ENCODE measurements at regions not wholly inside any gene's neighbourhood (a gene's known extent, or its start where the extent isn't known, plus 50 kb on each side); places are given as distances from the start of the nearest gene placed in this dataset.

DNA sequence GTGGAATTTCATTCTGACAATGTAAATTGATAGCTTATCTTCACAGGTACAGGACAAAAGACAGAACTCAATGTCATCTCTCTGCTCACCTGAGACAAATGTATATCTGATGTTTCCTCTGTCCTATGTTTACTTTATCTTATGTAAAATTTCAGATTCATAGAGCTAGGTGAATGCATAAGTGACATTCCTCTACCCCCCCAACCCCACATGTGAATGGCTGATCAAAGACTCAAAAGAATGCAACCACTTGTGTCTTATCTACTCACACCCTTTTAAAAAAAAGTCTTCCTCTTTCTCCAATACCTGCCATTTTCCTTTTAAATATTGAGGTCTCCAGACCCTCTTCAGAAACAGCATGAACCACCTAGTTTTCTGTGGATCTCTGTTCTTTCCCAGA is 736.6 kb upstream of the SEL1L start:
- H3K9me3 ChIP-seq (ENCODE audit: control insufficient read depth in 1 of 2, low read length in 2 of 2): no peaks in the 10 kb centered on the region
- no peaks in the 10 kb centered on the region for H3K4me1 ChIP-seq (ENCODE audit: control insufficient read depth in 1 of 2, insufficient read depth in 2 of 2, low read length in 2 of 2)
- no peaks in the 10 kb centered on the region for H3K27me3 ChIP-seq (ENCODE audit: low read depth, low read length)
- no peak overlapping the region for H3K4me3 ChIP-seq (ENCODE audit: low read depth in 1 of 2, low read length in 2 of 2)
- H3K27ac ChIP-seq (ENCODE audit: low read length): no peak overlapping the region
- H3K36me3 ChIP-seq (ENCODE audit: control insufficient read depth in 1 of 2, insufficient read depth in 2 of 2, low read length in 2 of 2): no peaks in the 10 kb centered on the region

DNA sequence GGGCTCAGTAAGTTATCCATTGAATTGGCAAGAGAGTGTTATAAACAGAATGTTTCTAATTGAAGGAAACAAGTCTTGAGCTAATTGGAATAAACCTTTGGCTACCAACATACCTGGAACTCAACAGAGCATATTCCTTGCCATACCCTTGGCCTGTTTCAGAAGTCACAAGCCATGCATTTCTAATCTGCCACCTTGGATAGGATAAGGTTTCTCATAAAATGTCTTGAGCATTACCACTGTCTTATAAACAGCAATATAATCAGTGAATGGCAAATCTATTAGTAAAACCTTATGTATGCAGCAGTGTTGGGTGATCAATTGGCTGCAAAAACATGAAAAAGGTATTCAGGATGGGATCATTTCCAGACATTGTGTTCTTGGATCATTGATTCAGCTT is 765.2 kb upstream of the SEL1L start:
- no peaks in the 10 kb centered on the region for H3K4me1 ChIP-seq (ENCODE audit: control insufficient read depth in 1 of 2, insufficient read depth in 2 of 2, low read length in 2 of 2)
- no peaks in the 10 kb centered on the region for H3K9me3 ChIP-seq (ENCODE audit: control insufficient read depth in 1 of 2, low read length in 2 of 2)
- H3K4me3 ChIP-seq (ENCODE audit: low read depth in 1 of 2, low read length in 2 of 2): no peak overlapping the region
- H3K36me3 ChIP-seq (ENCODE audit: control insufficient read depth in 1 of 2, insufficient read depth in 2 of 2, low read length in 2 of 2): no peaks in the 10 kb centered on the region
- H3K27ac ChIP-seq (ENCODE audit: low read length): no peak overlapping the region
- H3K27me3 ChIP-seq (ENCODE audit: low read depth, low read length): no peaks in the 10 kb centered on the region

DNA sequence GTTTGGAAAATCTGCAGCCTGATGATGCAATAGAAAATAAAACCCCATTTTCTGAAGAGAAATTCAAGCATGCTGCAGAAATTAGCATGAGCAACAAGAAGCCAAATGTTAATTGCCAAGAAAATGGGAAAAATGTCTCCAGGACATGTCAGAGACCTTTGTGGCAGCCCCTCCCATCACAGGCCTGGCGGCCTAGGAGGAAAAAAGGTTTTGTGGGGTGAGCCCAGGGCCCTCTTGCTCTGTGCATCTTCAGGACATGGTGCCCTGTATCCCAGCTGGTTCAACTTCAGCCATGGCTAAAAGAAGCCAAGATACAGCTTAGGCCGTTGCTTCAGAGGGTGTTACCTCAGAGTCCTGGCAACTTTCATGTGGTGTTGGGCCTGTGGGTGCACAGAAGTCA is 775.5 kb upstream of the SEL1L start:
- no peaks in the 10 kb centered on the region for H3K36me3 ChIP-seq (ENCODE audit: control insufficient read depth in 1 of 2, insufficient read depth in 2 of 2, low read length in 2 of 2)
- H3K9me3 ChIP-seq (ENCODE audit: control insufficient read depth in 1 of 2, low read length in 2 of 2): peaks cover 0 to 3% of the 10 kb centered on the region in 2 donors
- H3K27me3 ChIP-seq (ENCODE audit: low read depth, low read length): no peaks in the 10 kb centered on the region
- H3K4me1 ChIP-seq (ENCODE audit: control insufficient read depth in 1 of 2, insufficient read depth in 2 of 2, low read length in 2 of 2): no peaks in the 10 kb centered on the region
- H3K27ac ChIP-seq (ENCODE audit: low read length): no peak overlapping the region
- H3K4me3 ChIP-seq (ENCODE audit: low read depth in 1 of 2, low read length in 2 of 2): no peak overlapping the region

DNA sequence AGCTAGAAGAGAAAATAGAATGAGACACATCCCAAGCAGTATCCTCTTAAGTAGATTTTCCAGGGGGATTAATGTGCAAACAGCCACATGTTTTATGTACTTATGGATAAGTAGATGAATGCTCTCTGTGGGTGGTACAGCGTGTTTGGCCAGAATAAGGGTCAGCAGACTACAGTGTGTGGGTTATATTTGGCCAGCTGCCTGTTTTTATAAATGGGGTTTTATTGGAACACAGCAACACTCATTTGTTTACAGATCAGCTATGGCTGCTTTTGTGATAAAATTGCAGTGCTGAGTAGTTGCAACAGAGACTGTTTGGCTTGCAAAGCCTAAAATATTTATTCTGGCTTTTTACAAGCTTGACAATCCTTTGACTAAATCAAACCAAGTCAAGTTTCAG is 780.2 kb upstream of the SEL1L start:
- Histone ChIP-seq H3K27ac (ENCODE audit: low read length) (no peak overlapping the region), H3K4me1 (ENCODE audit: control insufficient read depth in 1 of 2, insufficient read depth in 2 of 2, low read length in 2 of 2) (no peaks in the 10 kb centered on the region), H3K36me3 (ENCODE audit: control insufficient read depth in 1 of 2, insufficient read depth in 2 of 2, low read length in 2 of 2) (no peaks in the 10 kb centered on the region), H3K4me3 (ENCODE audit: low read depth in 1 of 2, low read length in 2 of 2) (no peak overlapping the region), H3K9me3 (ENCODE audit: control insufficient read depth in 1 of 2, low read length in 2 of 2) (peaks cover 0 to 3% of the 10 kb centered on the region in 2 donors), H3K27me3 (ENCODE audit: low read depth, low read length) (no peaks in the 10 kb centered on the region)

DNA sequence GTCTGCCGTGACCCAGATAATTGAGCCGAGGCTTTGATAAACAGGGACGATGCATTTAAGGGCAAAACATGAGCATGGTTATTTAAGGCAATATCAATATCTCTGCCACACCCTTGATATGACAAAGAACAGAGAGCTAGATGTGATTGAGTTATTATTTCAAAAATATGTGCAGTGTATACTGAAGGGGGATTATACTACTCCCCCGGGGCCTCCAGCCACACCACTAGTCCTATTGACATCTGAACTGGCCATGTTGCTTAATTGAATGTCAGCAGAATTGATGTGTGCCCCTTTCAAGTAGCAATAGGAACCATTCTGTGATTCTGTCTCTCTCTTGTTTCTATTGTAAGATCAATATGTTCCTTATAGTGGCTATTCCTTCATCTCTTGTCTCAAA is 794.8 kb upstream of the SEL1L start:
- Histone ChIP-seq H3K27ac (ENCODE audit: low read length) (no peak overlapping the region), H3K4me3 (ENCODE audit: low read depth in 1 of 2, low read length in 2 of 2) (no peak overlapping the region), H3K27me3 (ENCODE audit: low read depth, low read length) (no peaks in the 10 kb centered on the region), H3K36me3 (ENCODE audit: control insufficient read depth in 1 of 2, insufficient read depth in 2 of 2, low read length in 2 of 2) (no peaks in the 10 kb centered on the region), H3K9me3 (ENCODE audit: control insufficient read depth in 1 of 2, low read length in 2 of 2) (peaks cover 0 to 13% of the 10 kb centered on the region in 2 donors), H3K4me1 (ENCODE audit: control insufficient read depth in 1 of 2, insufficient read depth in 2 of 2, low read length in 2 of 2) (no peaks in the 10 kb centered on the region)

DNA sequence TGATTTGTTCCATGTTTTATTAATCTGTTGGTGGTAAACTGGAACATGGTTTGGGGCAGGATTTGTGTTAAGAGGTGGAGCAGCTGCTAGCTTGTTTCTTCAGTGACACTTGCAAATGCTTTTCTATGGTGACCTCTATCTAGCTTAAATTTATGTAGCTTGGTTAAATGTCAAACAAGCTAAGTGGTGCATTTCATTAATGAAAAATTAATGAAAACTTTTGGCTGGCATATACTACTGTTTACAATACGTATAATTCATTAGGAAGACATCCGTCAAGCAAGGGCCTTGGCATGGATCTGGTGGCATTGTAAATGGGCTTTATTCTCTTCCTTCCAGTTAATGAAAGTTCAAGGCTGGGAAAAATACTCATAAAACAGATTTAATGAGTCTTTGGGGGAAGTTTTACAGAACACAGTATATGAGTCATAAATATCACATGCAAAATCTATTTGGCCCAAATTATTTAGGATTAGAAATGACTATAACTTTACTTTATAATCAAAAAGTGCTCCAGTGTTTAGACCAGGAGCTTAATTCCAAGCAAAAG is 807.7 kb upstream of the SEL1L start:
- no peak overlapping the region for H3K27ac ChIP-seq (ENCODE audit: low read length)
- H3K27me3 ChIP-seq (ENCODE audit: low read depth, low read length): no peaks in the 10 kb centered on the region
- no peaks in the 10 kb centered on the region for H3K4me1 ChIP-seq (ENCODE audit: control insufficient read depth in 1 of 2, insufficient read depth in 2 of 2, low read length in 2 of 2)
- H3K9me3 ChIP-seq (ENCODE audit: control insufficient read depth in 1 of 2, low read length in 2 of 2): peaks cover 0 to 4% of the 10 kb centered on the region in 2 donors
- H3K36me3 ChIP-seq (ENCODE audit: control insufficient read depth in 1 of 2, insufficient read depth in 2 of 2, low read length in 2 of 2): no peaks in the 10 kb centered on the region
- no peak overlapping the region for H3K4me3 ChIP-seq (ENCODE audit: low read depth in 1 of 2, low read length in 2 of 2)

DNA sequence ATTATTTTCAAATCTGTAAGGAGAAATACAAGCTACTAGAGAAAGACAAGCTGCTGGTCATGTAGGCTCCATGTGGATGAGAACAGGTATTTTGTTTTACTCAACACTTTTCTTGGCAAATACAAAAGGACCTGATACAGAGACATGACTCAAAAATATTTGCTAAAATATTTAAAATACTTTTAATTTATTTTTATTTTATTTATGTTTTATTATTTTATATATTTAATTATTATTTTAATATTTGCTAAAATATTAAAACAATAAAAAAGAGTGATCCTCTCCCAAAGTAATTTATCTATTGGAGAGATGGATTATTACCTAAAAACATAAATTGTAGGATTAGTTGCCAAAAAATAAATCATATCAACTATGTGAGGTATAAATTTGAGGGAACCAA is 808.9 kb upstream of the SEL1L start:
- Histone ChIP-seq H3K9me3 (ENCODE audit: control insufficient read depth in 1 of 2, low read length in 2 of 2) (peaks cover 0 to 4% of the 10 kb centered on the region in 2 donors), H3K27ac (ENCODE audit: low read length) (no peak overlapping the region), H3K36me3 (ENCODE audit: control insufficient read depth in 1 of 2, insufficient read depth in 2 of 2, low read length in 2 of 2) (no peaks in the 10 kb centered on the region)

DNA sequence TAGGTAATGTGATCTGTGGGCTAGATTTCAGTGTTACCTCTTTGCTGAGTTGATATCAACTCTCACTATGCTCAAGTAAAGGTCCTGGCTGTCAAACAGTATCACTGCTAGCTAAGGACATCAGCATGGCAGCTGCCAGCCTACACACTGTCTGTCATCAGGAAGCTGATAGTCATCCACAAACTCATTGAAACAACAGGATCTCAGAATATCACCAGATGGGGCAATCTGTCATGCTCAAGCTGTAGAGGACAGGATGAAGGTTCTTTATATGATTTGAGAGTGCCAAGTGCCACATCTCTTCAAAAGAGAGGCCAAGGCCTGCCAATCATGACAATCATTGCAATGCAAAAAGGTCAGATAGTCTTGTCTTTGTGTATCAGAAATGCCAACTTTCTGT is 811.5 kb upstream of the SEL1L start:
- Histone ChIP-seq H3K27ac (ENCODE audit: low read length) (no peak overlapping the region), H3K4me3 (ENCODE audit: low read depth in 1 of 2, low read length in 2 of 2) (no peak overlapping the region), H3K36me3 (ENCODE audit: control insufficient read depth in 1 of 2, insufficient read depth in 2 of 2, low read length in 2 of 2) (no peaks in the 10 kb centered on the region), H3K27me3 (ENCODE audit: low read depth, low read length) (no peaks in the 10 kb centered on the region), H3K4me1 (ENCODE audit: control insufficient read depth in 1 of 2, insufficient read depth in 2 of 2, low read length in 2 of 2) (no peaks in the 10 kb centered on the region), H3K9me3 (ENCODE audit: control insufficient read depth in 1 of 2, low read length in 2 of 2) (peaks cover 0 to 4% of the 10 kb centered on the region in 2 donors)

More for the DNA sequence above, 808.9 kb upstream of the SEL1L start:
- Histone ChIP-seq H3K27me3 (ENCODE audit: low read depth, low read length) (no peaks in the 10 kb centered on the region), H3K4me3 (ENCODE audit: low read depth in 1 of 2, low read length in 2 of 2) (no peak overlapping the region), H3K4me1 (ENCODE audit: control insufficient read depth in 1 of 2, insufficient read depth in 2 of 2, low read length in 2 of 2) (no peaks in the 10 kb centered on the region)

DNA sequence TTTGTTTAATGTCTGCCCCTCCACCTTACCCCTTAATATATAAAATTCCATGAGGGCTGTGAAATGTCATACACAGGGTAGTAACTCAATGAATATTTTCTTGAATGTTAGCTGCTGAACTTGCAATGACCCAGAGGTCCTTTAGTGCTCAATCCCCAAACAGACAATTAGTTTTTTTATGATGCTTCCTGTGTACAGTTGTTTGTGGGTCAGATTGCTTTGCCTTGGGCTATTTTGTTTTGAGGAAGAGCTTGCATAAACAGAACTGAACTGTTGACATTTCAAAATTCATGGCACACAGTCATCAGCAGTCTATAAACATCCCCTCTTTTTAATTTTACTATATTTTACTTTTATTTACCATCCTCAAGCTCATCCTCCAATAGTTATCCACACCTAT is 820.5 kb upstream of the SEL1L start:
- H3K27ac ChIP-seq (ENCODE audit: low read length): no peak overlapping the region
- H3K4me3 ChIP-seq (ENCODE audit: low read depth in 1 of 2, low read length in 2 of 2): no peak overlapping the region
- H3K4me1 ChIP-seq (ENCODE audit: control insufficient read depth in 1 of 2, insufficient read depth in 2 of 2, low read length in 2 of 2): no peaks in the 10 kb centered on the region
- no peaks in the 10 kb centered on the region for H3K27me3 ChIP-seq (ENCODE audit: low read depth, low read length)
- peaks cover 0 to 7% of the 10 kb centered on the region in 2 donors for H3K9me3 ChIP-seq (ENCODE audit: control insufficient read depth in 1 of 2, low read length in 2 of 2)
- H3K36me3 ChIP-seq (ENCODE audit: control insufficient read depth in 1 of 2, insufficient read depth in 2 of 2, low read length in 2 of 2): no peaks in the 10 kb centered on the region

DNA sequence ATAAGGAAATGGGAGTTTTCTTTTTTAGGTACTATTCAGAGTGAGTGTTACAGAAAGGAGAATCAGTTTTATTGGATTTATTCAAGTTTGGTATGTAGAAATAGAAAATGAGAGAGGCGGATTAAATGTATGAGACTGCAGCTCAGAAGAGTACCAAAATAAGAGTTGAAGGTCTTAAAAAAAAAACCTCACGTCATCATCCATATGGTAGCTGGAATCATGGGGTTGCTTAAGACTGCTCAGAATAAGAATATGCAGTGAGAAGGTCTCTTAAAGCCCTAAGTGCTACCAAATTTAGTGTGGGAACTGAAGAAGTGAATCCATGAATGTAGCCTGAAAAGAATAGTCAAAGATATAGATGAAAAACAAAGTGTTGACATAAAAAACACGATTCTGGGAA is 825.5 kb upstream of the SEL1L start:
- Histone ChIP-seq H3K27ac (ENCODE audit: low read length) (no peak overlapping the region), H3K36me3 (ENCODE audit: control insufficient read depth in 1 of 2, insufficient read depth in 2 of 2, low read length in 2 of 2) (no peaks in the 10 kb centered on the region), H3K4me3 (ENCODE audit: low read depth in 1 of 2, low read length in 2 of 2) (no peak overlapping the region), H3K27me3 (ENCODE audit: low read depth, low read length) (no peaks in the 10 kb centered on the region), H3K9me3 (ENCODE audit: control insufficient read depth in 1 of 2, low read length in 2 of 2) (peaks cover 0 to 5% of the 10 kb centered on the region in 2 donors), H3K4me1 (ENCODE audit: control insufficient read depth in 1 of 2, insufficient read depth in 2 of 2, low read length in 2 of 2) (peaks cover 0 to 5% of the 10 kb centered on the region in 2 donors)

DNA sequence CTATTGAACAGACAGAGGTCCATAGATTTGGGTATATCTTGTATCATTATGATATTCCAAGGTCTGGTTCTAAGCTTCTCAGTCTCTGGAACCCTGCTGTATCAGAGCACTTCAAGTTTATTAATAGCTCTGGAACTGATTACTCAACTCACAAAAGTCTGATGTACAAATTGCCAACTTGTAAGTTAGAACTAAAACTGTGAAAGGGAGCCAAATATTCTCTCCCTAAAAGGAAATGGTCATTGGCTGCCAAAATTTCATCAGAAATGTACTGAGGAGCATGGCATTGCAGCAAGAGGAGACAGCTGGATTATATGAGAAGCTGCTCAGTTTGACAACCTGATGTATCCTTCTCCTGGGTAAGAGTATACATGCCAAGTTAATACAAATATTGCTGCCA is 828.8 kb upstream of the SEL1L start:
- Histone ChIP-seq H3K4me3 (ENCODE audit: low read depth in 1 of 2, low read length in 2 of 2) (no peak overlapping the region), H3K36me3 (ENCODE audit: control insufficient read depth in 1 of 2, insufficient read depth in 2 of 2, low read length in 2 of 2) (no peaks in the 10 kb centered on the region), H3K27ac (ENCODE audit: low read length) (no peak overlapping the region), H3K4me1 (ENCODE audit: control insufficient read depth in 1 of 2, insufficient read depth in 2 of 2, low read length in 2 of 2) (peaks cover 0 to 5% of the 10 kb centered on the region in 2 donors), H3K27me3 (ENCODE audit: low read depth, low read length) (no peaks in the 10 kb centered on the region), H3K9me3 (ENCODE audit: control insufficient read depth in 1 of 2, low read length in 2 of 2) (no peaks in the 10 kb centered on the region)

DNA sequence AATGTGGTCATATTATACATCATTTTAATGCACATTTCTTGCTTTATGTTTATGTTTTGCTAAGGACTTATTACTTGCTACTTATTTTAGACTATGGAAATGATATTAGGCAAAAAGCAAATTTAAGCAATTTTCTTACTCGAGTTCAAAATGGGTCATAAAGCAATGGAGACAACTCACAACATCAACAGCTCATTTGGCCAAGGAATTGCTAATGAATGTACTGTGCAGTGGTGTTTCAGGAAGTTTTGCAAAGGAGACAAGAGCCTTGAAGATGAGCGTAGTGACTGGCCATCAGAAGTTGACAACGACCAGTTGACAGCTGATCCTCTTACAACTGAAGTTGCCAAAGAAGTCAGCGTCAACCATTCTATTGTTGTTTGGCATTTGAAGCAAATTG is 831.8 kb upstream of the SEL1L start:
- no peak overlapping the region for H3K4me3 ChIP-seq (ENCODE audit: low read depth in 1 of 2, low read length in 2 of 2)
- no peaks in the 10 kb centered on the region for H3K36me3 ChIP-seq (ENCODE audit: control insufficient read depth in 1 of 2, insufficient read depth in 2 of 2, low read length in 2 of 2)
- H3K27me3 ChIP-seq (ENCODE audit: low read depth, low read length): no peaks in the 10 kb centered on the region
- H3K9me3 ChIP-seq (ENCODE audit: control insufficient read depth in 1 of 2, low read length in 2 of 2): peaks cover 0 to 10% of the 10 kb centered on the region in 2 donors
- no peak overlapping the region for H3K27ac ChIP-seq (ENCODE audit: low read length)
- H3K4me1 ChIP-seq (ENCODE audit: control insufficient read depth in 1 of 2, insufficient read depth in 2 of 2, low read length in 2 of 2): peaks cover 0 to 5% of the 10 kb centered on the region in 2 donors
